MM.1S (cell line): ENCODE measurements at regions not wholly inside any gene's neighbourhood (a gene's known extent, or its start where the extent isn't known, plus 50 kb on each side); places are given as distances from the start of the nearest gene placed in this dataset.

Experiments used
- CTCF ChIP-seq: fragments of 300-600 bp; sonication (generic); IDR thresholded peaks from 2 replicates; pipeline ENCODE4 v1.5.1; 2016; ENCODE audit warnings: antibody characterized with exemption, low read length, mixed read lengths
- EZH2 ChIP-seq: fragments of 300-600 bp; sonication (generic); optimal IDR thresholded peaks from 2 replicates; pipeline ENCODE3; 2017; ENCODE audit warnings: low read depth, mild to moderate bottlenecking, antibody characterized with exemption, low read length, mixed read lengths
- EZH2phosphoT487 ChIP-seq: fragments of 300-600 bp; sonication (generic); IDR thresholded peaks from 2 replicates; pipeline ENCODE4 v1.6.1; 2018; ENCODE audit warnings: antibody characterized with exemption, low read length

- no peak for TF ChIP-seq CTCF
- TF ChIP-seq EZH2: no peak
- TF ChIP-seq EZH2phosphoT487: no peak
These were observed 1139.1 kb downstream of the AACS start for GRCh38 chr12:126204326-126204725.
